ENCODE measurements at regions not wholly inside any gene's neighbourhood (a gene's known extent, or its start where the extent isn't known, plus 50 kb on each side); places are given as distances from the start of the nearest gene placed in this dataset.

DNA sequence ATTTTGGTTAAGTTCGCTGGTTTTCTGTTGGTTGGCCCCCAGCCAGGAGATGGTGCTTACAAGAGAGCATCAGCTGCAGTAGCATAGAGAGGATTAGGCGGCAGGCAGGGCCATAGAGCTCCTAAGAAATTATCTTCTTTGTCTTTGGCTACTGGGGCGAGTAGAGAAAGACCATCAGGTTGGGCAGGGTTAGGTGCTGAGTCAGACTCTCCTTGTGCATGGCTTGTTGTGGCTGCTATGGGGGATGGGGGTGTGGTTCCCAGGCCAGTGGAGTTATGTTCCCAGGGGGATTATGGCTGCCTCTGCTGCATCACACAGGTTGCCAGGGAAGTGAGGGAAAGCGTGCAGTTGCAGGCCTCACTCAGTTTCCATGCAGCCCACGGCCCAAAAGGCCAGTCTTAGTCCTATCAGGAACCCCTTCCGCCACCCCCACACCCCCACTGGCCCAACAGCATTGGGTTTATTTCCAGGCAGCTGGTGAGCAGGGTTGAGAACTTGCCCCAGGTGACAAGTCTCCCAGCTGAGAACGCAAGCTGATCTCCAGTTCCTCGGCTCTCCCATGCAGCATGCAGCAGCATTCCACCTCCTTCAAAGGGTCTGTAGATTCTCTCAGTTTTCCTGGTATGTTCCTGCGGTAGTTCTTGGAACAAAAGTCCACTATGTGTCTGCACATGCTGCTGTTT, 243.7 kb downstream of the UTRN start:
- TF ChIP-seq, protein P1, sequence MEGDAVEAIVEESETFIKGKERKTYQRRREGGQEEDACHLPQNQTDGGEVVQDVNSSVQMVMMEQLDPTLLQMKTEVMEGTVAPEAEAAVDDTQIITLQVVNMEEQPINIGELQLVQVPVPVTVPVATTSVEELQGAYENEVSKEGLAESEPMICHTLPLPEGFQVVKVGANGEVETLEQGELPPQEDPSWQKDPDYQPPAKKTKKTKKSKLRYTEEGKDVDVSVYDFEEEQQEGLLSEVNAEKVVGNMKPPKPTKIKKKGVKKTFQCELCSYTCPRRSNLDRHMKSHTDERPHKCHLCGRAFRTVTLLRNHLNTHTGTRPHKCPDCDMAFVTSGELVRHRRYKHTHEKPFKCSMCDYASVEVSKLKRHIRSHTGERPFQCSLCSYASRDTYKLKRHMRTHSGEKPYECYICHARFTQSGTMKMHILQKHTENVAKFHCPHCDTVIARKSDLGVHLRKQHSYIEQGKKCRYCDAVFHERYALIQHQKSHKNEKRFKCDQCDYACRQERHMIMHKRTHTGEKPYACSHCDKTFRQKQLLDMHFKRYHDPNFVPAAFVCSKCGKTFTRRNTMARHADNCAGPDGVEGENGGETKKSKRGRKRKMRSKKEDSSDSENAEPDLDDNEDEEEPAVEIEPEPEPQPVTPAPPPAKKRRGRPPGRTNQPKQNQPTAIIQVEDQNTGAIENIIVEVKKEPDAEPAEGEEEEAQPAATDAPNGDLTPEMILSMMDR (conservative IDR thresholded peaks at IDR 0.05) = no peak
- TF ChIP-seq ZFX (IDR thresholded peaks at IDR 0.05) = no peak

All from C4-2B (cell line).